Mammary epithelial cell (primary cell): ENCODE measurements at regions not wholly inside any gene's neighbourhood (a gene's known extent, or its start where the extent isn't known, plus 50 kb on each side); places are given as distances from the start of the nearest gene placed in this dataset.

Experiments used
- EZH2 ChIP-seq: IDR thresholded peaks from 2 replicates; pipeline ENCODE4 v1.6.1; 2012; ENCODE audit warnings: low read length, inconsistent platforms, borderline replicate concordance
- TF ChIP-seq, protein P1 (sequence below), 2 donors: IDR thresholded peaks in 1 of 2; conservative IDR thresholded peaks in 1 of 2; 2 replicates each; pipeline ENCODE4 v1.5.1; 2011 to 2012; ENCODE audit warnings: inconsistent platforms in 2 of 2, low read length in 2 of 2, mild to moderate bottlenecking in 2 of 2, control low read depth in 1 of 2, low read depth in 1 of 2; ENCODE audit not compliant: insufficient read depth in 1 of 2; ENCODE audit errors: extremely low read depth in 1 of 2

DNA sequence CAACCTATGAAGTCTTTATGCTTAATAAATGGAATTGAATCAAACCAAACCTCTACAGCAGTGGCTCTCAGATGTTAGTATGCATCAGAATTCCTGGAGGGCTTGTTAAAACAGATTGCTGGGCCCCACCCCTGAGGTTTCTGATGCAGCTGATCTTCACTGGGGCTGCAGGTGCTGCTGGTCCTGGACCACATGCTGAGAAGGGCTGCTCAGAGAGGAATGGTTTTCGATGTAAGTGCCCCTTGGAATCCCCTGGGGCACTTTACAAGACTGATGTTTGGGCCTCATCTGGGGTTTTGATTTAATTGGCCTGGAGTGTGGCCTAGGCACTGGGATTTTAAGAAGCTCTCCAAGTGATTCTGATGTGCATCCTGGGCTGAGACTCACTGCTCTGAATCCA lies 403.8 kb upstream of the HS6ST1 start:
- no peak for TF ChIP-seq EZH2
- TF ChIP-seq, protein P1, sequence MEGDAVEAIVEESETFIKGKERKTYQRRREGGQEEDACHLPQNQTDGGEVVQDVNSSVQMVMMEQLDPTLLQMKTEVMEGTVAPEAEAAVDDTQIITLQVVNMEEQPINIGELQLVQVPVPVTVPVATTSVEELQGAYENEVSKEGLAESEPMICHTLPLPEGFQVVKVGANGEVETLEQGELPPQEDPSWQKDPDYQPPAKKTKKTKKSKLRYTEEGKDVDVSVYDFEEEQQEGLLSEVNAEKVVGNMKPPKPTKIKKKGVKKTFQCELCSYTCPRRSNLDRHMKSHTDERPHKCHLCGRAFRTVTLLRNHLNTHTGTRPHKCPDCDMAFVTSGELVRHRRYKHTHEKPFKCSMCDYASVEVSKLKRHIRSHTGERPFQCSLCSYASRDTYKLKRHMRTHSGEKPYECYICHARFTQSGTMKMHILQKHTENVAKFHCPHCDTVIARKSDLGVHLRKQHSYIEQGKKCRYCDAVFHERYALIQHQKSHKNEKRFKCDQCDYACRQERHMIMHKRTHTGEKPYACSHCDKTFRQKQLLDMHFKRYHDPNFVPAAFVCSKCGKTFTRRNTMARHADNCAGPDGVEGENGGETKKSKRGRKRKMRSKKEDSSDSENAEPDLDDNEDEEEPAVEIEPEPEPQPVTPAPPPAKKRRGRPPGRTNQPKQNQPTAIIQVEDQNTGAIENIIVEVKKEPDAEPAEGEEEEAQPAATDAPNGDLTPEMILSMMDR (conservative IDR thresholded peaks at IDR 0.05 in 1 of 2, IDR thresholded peaks at IDR 0.05 in 1 of 2; ENCODE audit: extremely low read depth in 1 of 2, insufficient read depth in 1 of 2, low read depth in 1 of 2, low read length in 2 of 2), result no peak
